ENCODE measurements at regions not wholly inside any gene's neighbourhood (a gene's known extent, or its start where the extent isn't known, plus 50 kb on each side); places are given as distances from the start of the nearest gene placed in this dataset.

- TF ChIP-seq JUND (IDR thresholded peaks at IDR 0.05), result no peak
- no peak for TF ChIP-seq HNF4A (conservative IDR thresholded peaks at IDR 0.05)
- TF ChIP-seq SP1 (IDR thresholded peaks at IDR 0.05), result no peak
- TF ChIP-seq CTCF (IDR thresholded peaks at IDR 0.05; ENCODE audit: low read depth, low read length, missing input control), result no peak
- no peak for TF ChIP-seq REST (IDR thresholded peaks at IDR 0.05)
- no peak for TF ChIP-seq NR2F2 (IDR thresholded peaks at IDR 0.05)
- TF ChIP-seq GABPA (IDR thresholded peaks at IDR 0.05 in 1 of 2, conservative IDR thresholded peaks at IDR 0.05 in 1 of 2), result no peak
- TF ChIP-seq ZBTB33 (IDR thresholded peaks at IDR 0.05), result no peak
- no peak for TF ChIP-seq FOXA1 (IDR thresholded peaks at IDR 0.05)
- no peak for TF ChIP-seq EGR1 (IDR thresholded peaks at IDR 0.05; ENCODE audit: low read depth in 2 of 2)
- TF ChIP-seq TAF1 (conservative IDR thresholded peaks at IDR 0.05), result no peak
- no peak for TF ChIP-seq HNF4G (IDR thresholded peaks at IDR 0.05)
- TF ChIP-seq ATF3 (IDR thresholded peaks at IDR 0.05), result no peak
- TF ChIP-seq RAD21 (IDR thresholded peaks at IDR 0.05), result no peak
- no peak for TF ChIP-seq MAX (IDR thresholded peaks at IDR 0.05)
- TF ChIP-seq FOXA2 (IDR thresholded peaks at IDR 0.05), result no peak
- TF ChIP-seq YY1 (IDR thresholded peaks at IDR 0.05), result no peak
- no peak for TF ChIP-seq RXRA (IDR thresholded peaks at IDR 0.05)
- H3K4me1 ChIP-seq (ENCODE audit: control insufficient read depth in 4 of 4, insufficient read depth in 4 of 4, low read length in 3 of 4), result no peaks in the 10 kb centered on the region
- H3K9me3 ChIP-seq (ENCODE audit: control insufficient read depth in 4 of 4, low read length in 3 of 4), result no peaks in the 10 kb centered on the region
- 84% methylated on average over 4 of the region's 4 CpGs for WGBS
- no peak for DNase-seq (ENCODE audit: low spot score)
- H3K36me3 ChIP-seq (ENCODE audit: control insufficient read depth in 4 of 4, insufficient read depth in 3 of 4, low read depth in 1 of 4, low read length in 3 of 4), result no peaks in the 10 kb centered on the region
- H3K9ac ChIP-seq (ENCODE audit: low read depth in 1 of 2, low read length in 2 of 2), result no peak overlapping the region
- no peaks in the 10 kb centered on the region for H3K27me3 ChIP-seq (ENCODE audit: control insufficient read depth in 4 of 4, insufficient read depth in 4 of 4, low read length in 3 of 4)
- H3K4me3 ChIP-seq (ENCODE audit: low read depth in 1 of 3, low read length in 3 of 3), result no peak overlapping the region
- no peak overlapping the region for H3K27ac ChIP-seq (ENCODE audit: low read depth in 1 of 2, low read length in 2 of 2)
These were observed 875.6 kb upstream of the ROBO1 start for GRCh38 chr3:80643421-80643820.
